ENCODE measurements at regions not wholly inside any gene's neighbourhood (a gene's known extent, or its start where the extent isn't known, plus 50 kb on each side); places are given as distances from the start of the nearest gene placed in this dataset.

GRCh38 chr3:194973366-194974000 is 287.8 kb downstream of the FAM43A start:
- no peak for TF ChIP-seq CTCF (IDR thresholded peaks at IDR 0.05)
- no peak for TF ChIP-seq REST (IDR thresholded peaks at IDR 0.05; ENCODE audit: insufficient read depth in 1 of 2, low read depth in 2 of 2, low read length in 1 of 2)
- no peak for TF ChIP-seq POLR2AphosphoS5 (IDR thresholded peaks at IDR 0.05; ENCODE audit: low read depth, low read length)
- no peak for TF ChIP-seq SIN3A (IDR thresholded peaks at IDR 0.05; ENCODE audit: borderline replicate concordance, insufficient read depth, low read depth, low read length)

Measured in Panc1 (cell line).